ENCODE measurements at regions not wholly inside any gene's neighbourhood (a gene's known extent, or its start where the extent isn't known, plus 50 kb on each side); places are given as distances from the start of the nearest gene placed in this dataset.

DNA sequence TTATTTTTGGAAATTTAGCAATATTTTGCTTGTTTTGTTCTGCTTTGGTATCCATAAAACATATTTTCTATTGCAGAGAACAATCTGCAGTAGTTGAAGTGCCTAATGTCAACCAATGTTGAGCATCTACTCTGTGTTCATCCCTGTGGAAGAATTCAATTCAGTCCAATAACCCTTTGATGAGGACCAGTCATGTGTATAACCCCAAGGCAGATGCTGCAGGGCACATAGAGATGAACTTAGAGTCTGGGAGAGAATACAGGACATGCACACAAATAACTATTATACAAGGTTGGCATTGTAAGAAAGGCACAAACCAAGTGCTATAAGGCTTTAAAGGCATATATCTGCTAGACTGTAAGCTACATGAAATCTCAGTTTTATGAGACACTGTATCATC is 304.7 kb downstream of the LRIG3 start:
- Histone ChIP-seq H3K36me3 (ENCODE audit: low read depth) (no peaks in the 10 kb centered on the region), H3K9me3 (no peaks in the 10 kb centered on the region), H3K4me3 (no peak overlapping the region), H3K4me1 (ENCODE audit: low read depth) (no peaks in the 10 kb centered on the region)
- no peak for ATAC-seq
- TF ChIP-seq, protein P1, sequence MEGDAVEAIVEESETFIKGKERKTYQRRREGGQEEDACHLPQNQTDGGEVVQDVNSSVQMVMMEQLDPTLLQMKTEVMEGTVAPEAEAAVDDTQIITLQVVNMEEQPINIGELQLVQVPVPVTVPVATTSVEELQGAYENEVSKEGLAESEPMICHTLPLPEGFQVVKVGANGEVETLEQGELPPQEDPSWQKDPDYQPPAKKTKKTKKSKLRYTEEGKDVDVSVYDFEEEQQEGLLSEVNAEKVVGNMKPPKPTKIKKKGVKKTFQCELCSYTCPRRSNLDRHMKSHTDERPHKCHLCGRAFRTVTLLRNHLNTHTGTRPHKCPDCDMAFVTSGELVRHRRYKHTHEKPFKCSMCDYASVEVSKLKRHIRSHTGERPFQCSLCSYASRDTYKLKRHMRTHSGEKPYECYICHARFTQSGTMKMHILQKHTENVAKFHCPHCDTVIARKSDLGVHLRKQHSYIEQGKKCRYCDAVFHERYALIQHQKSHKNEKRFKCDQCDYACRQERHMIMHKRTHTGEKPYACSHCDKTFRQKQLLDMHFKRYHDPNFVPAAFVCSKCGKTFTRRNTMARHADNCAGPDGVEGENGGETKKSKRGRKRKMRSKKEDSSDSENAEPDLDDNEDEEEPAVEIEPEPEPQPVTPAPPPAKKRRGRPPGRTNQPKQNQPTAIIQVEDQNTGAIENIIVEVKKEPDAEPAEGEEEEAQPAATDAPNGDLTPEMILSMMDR (IDR thresholded peaks at IDR 0.05), result no peak
- intact Hi-C loops (cut with DNase I, micrococcal nuclease), result no loop called here
- no peak for DNase-seq

DNA sequence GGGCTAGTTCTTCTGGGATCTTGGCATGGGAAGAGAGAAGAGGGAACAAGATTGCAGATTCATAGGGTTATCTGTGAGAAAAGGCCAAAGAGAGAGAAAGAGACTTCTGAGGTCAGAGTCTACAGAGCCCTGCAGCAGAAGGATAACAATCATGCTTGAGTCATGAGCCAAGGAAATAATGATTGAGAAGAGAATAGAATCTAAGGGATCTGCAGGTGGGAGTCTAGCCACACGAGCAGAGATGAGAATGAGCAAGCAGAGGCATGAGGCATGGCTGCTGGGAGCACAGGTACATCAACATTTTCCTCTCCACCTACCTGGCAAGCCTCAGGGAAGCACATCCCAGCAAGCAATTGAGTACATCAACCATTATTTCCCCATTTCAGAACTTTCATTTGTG is 303.7 kb downstream of the LRIG3 start:
- H3K4me1 ChIP-seq (ENCODE audit: low read depth), result no peaks in the 10 kb centered on the region
- intact Hi-C loops (cut with DNase I, micrococcal nuclease), result no loop called here
- H3K4me3 ChIP-seq, result no peak overlapping the region
- TF ChIP-seq, protein P1 (IDR thresholded peaks at IDR 0.05), result no peak
- H3K36me3 ChIP-seq (ENCODE audit: low read depth), result no peaks in the 10 kb centered on the region
- no peak for DNase-seq
- no peak for ATAC-seq
- H3K9me3 ChIP-seq, result no peaks in the 10 kb centered on the region

DNA sequence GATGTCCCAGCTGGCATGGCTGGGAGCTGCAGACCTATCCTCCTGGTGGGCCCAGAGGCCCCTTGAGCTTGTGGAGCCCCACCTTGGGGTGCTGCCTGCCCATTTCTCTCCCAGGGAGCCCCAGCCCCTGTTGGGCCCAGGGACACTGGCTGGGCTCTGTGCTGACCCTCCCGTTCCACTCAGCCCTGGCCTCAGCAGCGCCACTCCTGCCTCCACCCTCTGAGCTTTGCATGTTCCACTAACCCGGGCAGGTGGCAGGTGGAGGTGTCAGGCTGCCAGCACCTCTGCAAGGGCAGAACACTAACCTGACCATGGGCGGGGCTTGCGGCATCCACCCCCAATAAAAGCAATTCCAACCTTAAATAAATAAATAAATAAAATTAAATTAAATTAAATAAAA is 299.2 kb downstream of the LRIG3 start:
- Histone ChIP-seq H3K36me3 (ENCODE audit: low read depth) (no peaks in the 10 kb centered on the region), H3K9me3 (peaks cover 3% of the 10 kb centered on the region), H3K4me3 (no peak overlapping the region), H3K4me1 (ENCODE audit: low read depth) (no peaks in the 10 kb centered on the region)
- DNase-seq (peak in 1 of 3 donors; percentile 34), ATAC-seq (no peak)
- TF ChIP-seq, protein P1 (IDR thresholded peaks at IDR 0.05), result no peak
- intact Hi-C loops (cut with DNase I, micrococcal nuclease), result no loop called here

DNA sequence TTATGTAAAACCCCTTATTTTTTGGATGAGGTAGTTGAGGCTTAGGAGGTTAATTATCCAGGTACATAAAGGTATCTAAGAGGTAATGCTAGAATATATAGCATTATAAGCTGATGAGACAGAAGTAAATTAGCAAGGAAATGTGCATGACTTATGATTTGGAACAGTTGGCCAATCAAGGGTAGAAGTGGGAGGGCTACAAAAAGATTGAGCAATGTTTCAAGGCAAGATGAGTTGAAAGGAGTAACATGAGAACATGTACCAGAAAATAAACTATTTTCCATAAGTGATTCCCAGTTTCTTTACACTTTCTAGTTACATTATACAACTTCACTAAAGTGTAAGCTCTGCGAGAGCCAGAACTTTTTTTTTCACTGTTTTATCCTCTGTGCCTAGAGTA is 290.9 kb downstream of the LRIG3 start:
- Histone ChIP-seq H3K9me3 (peaks cover 3% of the 10 kb centered on the region), H3K4me3 (no peak overlapping the region), H3K4me1 (ENCODE audit: low read depth) (no peaks in the 10 kb centered on the region), H3K36me3 (ENCODE audit: low read depth) (no peaks in the 10 kb centered on the region)
- ATAC-seq (no peak), DNase-seq (no peak)
- TF ChIP-seq, protein P1 (IDR thresholded peaks at IDR 0.05), result no peak
- intact Hi-C loops (cut with DNase I, micrococcal nuclease), result no loop called here

DNA sequence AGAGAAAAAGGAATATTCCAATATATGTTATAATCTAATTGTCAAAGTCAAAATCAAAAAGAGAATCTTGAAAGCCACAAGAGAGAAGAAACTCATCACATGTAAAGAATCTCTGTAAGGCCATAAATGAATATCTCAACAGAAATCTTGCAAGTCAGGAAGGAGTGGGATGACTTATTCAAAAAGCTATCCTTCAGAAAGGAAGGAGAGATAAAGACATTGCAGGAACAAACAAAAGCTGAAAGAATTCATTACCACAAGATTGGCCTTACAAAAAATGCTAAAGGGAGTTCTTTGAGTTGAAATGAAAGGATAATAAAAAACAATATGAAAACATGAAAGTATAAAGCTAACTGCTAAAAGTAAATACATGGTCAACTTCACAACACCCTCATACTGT is 286.8 kb downstream of the LRIG3 start:
- TF ChIP-seq, protein P1 (IDR thresholded peaks at IDR 0.05), result no peak
- DNase-seq, result no peak
- intact Hi-C loops (cut with DNase I, micrococcal nuclease), result no loop called here
- no peak overlapping the region for H3K4me3 ChIP-seq
- H3K4me1 ChIP-seq (ENCODE audit: low read depth), result no peaks in the 10 kb centered on the region
- no peaks in the 10 kb centered on the region for H3K36me3 ChIP-seq (ENCODE audit: low read depth)
- ATAC-seq, result no peak
- no peaks in the 10 kb centered on the region for H3K9me3 ChIP-seq

DNA sequence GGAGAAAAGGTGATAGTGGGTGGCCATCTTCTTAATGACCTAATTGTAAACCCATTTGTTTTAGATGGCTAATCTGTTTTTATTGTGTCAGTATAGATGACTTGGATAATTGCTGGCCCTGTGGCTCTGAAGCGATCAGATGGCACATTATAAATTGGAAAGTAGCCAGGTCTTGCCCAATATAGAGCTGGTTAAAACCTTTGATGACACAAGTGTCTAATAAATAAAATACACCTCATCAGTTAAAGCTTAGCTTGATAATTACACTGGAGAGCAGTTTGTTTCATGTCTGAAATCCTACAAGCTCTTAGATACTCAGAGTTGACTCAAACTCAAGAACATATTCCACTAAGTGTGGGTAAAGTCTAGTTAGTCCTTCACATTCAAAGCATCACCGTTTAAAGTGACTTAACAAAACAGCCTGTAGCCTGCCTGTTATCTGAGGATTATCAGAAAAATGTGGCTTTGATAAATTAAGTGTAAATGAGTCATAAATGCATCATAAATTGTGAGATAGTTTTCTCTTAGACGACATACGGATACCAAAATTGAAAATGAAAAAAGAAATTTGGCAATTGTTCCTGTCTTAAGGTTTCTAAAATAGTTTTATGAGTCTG is 280.9 kb downstream of the LRIG3 start:
- Histone ChIP-seq H3K4me3 (no peak overlapping the region), H3K9me3 (no peaks in the 10 kb centered on the region), H3K4me1 (ENCODE audit: low read depth) (no peaks in the 10 kb centered on the region), H3K36me3 (ENCODE audit: low read depth) (no peaks in the 10 kb centered on the region)
- no peak for ATAC-seq
- intact Hi-C loops (cut with DNase I, micrococcal nuclease), result no loop called here
- TF ChIP-seq, protein P1 (IDR thresholded peaks at IDR 0.05), result no peak
- no peak for DNase-seq
